Activated CD4-positive, alpha-beta memory T cell treated with anti-CD3 and anti-CD28 coated beads for 36 hours (primary cell): ENCODE measurements at regions not wholly inside any gene's neighbourhood (a gene's known extent, or its start where the extent isn't known, plus 50 kb on each side); places are given as distances from the start of the nearest gene placed in this dataset.
"Not testable (repeated sequence)": the region's sequence is repeated elsewhere in the genome, so short reads cannot be mapped to it uniquely, and the experiment has no call there.

Experiments used
- CTCF ChIA-PET: fragments of 350-600 bp; sonication (Branson Sonifier 250); formaldehyde crosslinking; loops from one replicate; lab custom pipeline; 2021; ENCODE audit warnings: antibody characterized with exemption, inconsistent platforms; lab: Charles Lee
- POLR2A ChIA-PET: fragments of 350-600 bp; sonication (Branson Sonifier 250); formaldehyde crosslinking; loops from one replicate; lab custom pipeline; 2021; ENCODE audit warnings: antibody characterized with exemption; lab: Charles Lee
- DNase-seq: peaks from one replicate; pipeline ENCODE4 v3.0.0-alpha.2; 2020
- H3K27ac Mint-ChIP-seq: one replicate; pipeline ENCODE4 v1.8.0; 2021; ENCODE audit warnings: mixed read lengths
- H3K27me3 Mint-ChIP-seq: one replicate; pipeline ENCODE4 v1.8.0; 2021; ENCODE audit warnings: mixed read lengths
- H3K36me3 Mint-ChIP-seq: one replicate; pipeline ENCODE4 v1.8.0; 2021; ENCODE audit warnings: mixed read lengths
- H3K4me1 Mint-ChIP-seq: one replicate; pipeline ENCODE4 v1.8.0; 2021; ENCODE audit warnings: low read depth, mixed read lengths
- H3K4me3 Mint-ChIP-seq: one replicate; pipeline ENCODE4 v1.8.0; 2021; ENCODE audit warnings: mild to moderate bottlenecking, mixed read lengths
- H3K9me3 Mint-ChIP-seq: one replicate; pipeline ENCODE4 v1.8.0; 2021; ENCODE audit warnings: mixed read lengths
- intact Hi-C: fragments of 100-400 bp; cut with micrococcal nuclease; formaldehyde crosslinking; loops from one replicate; pipeline ENCODE4 v1.15.1; 2023

- intact Hi-C loops: no loop called here
- no peak overlapping the region for H3K4me3 Mint-ChIP-seq
- peaks cover 5% of the 10 kb centered on the region for H3K9me3 Mint-ChIP-seq
- no peaks in the 10 kb centered on the region for H3K27me3 Mint-ChIP-seq
- H3K27ac Mint-ChIP-seq: no peak overlapping the region
- POLR2A ChIA-PET: no interaction called here
- no peak for DNase-seq
- no peaks in the 10 kb centered on the region for H3K36me3 Mint-ChIP-seq
- CTCF ChIA-PET: no interaction called here
- no peaks in the 10 kb centered on the region for H3K4me1 Mint-ChIP-seq
These were observed 250.3 kb upstream of the CDH11 start for GRCh38 chr16:65372171-65372570.

GRCh38 chr16:65365732-65366715, 244.2 kb upstream of the CDH11 start:
- no peaks in the 10 kb centered on the region for H3K4me1 Mint-ChIP-seq
- intact Hi-C loops: no loop called here
- CTCF ChIA-PET: no interaction called here
- no peaks in the 10 kb centered on the region for H3K36me3 Mint-ChIP-seq
- no peaks in the 10 kb centered on the region for H3K27me3 Mint-ChIP-seq
- DNase-seq: no peak
- H3K27ac Mint-ChIP-seq: no peak overlapping the region
- no peak overlapping the region for H3K4me3 Mint-ChIP-seq
- POLR2A ChIA-PET: no interaction called here
- peaks cover 6% of the 10 kb centered on the region for H3K9me3 Mint-ChIP-seq

- H3K9me3 Mint-ChIP-seq, H3K4me1 Mint-ChIP-seq, H3K36me3 Mint-ChIP-seq, CTCF ChIA-PET, intact Hi-C loops, H3K4me3 Mint-ChIP-seq, H3K27ac Mint-ChIP-seq, POLR2A ChIA-PET, H3K27me3 Mint-ChIP-seq, DNase-seq: not testable (repeated sequence)
These were observed 234.9 kb upstream of the CDH11 start for GRCh38 chr16:65356721-65357120.

DNA sequence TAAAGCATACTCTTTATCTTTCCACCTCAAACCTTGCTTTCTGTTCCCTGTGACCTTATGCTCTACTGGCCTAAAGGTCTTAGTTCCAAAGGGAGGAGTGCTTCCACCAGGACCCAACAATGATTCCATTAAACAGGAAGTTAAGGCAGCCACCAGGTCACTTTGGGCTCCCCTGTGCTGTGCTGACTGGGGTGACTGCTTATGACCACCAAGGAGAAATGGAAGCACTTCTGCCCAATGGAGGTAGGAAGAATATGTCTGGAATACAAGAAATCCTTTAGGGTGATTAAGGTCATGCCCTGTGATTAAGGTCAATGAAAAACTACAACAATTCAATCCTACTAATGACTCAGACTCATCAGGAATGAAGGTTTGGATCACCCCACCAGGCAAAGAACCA, 233.8 kb upstream of the CDH11 start:
- Mint-ChIP-seq H3K9me3 (peaks cover 6% of the 10 kb centered on the region), H3K4me3 (no peak overlapping the region), H3K36me3 (no peaks in the 10 kb centered on the region), H3K27ac (no peak overlapping the region), H3K27me3 (no peaks in the 10 kb centered on the region), H3K4me1 (no peaks in the 10 kb centered on the region)
- ChIA-PET CTCF (no interaction called here), POLR2A (no interaction called here)
- DNase-seq: no peak
- intact Hi-C loops: no loop called here

GRCh38 chr16:65353183-65353582, 231.3 kb upstream of the CDH11 start:
- DNase-seq: no peak
- intact Hi-C loops: no loop called here
- no peaks in the 10 kb centered on the region for H3K36me3 Mint-ChIP-seq
- H3K4me1 Mint-ChIP-seq: no peaks in the 10 kb centered on the region
- peaks cover 3% of the 10 kb centered on the region for H3K9me3 Mint-ChIP-seq
- CTCF ChIA-PET: no interaction called here
- POLR2A ChIA-PET: no interaction called here
- no peak overlapping the region for H3K27ac Mint-ChIP-seq
- no peaks in the 10 kb centered on the region for H3K27me3 Mint-ChIP-seq
- no peak overlapping the region for H3K4me3 Mint-ChIP-seq

GRCh38 chr16:65349626-65350025, 227.8 kb upstream of the CDH11 start:
- H3K4me1 Mint-ChIP-seq: no peaks in the 10 kb centered on the region
- H3K36me3 Mint-ChIP-seq: no peaks in the 10 kb centered on the region
- no peak overlapping the region for H3K4me3 Mint-ChIP-seq
- ChIA-PET POLR2A (no interaction called here), CTCF (no interaction called here)
- intact Hi-C loops: no loop called here
- no peak overlapping the region for H3K27ac Mint-ChIP-seq
- H3K9me3 Mint-ChIP-seq: peaks cover 2% of the 10 kb centered on the region
- DNase-seq: no peak
- H3K27me3 Mint-ChIP-seq: no peaks in the 10 kb centered on the region

- POLR2A ChIA-PET: no interaction called here
- intact Hi-C loops: no loop called here
- Mint-ChIP-seq H3K9me3 (peaks cover 6% of the 10 kb centered on the region), H3K4me1 (no peaks in the 10 kb centered on the region), H3K27me3 (no peaks in the 10 kb centered on the region), H3K4me3 (no peak overlapping the region), H3K36me3 (no peaks in the 10 kb centered on the region), H3K27ac (no peak overlapping the region)
- CTCF ChIA-PET: no interaction called here
- DNase-seq: no peak
These were observed 221.7 kb upstream of the CDH11 start for GRCh38 chr16:65343556-65343955.

DNA sequence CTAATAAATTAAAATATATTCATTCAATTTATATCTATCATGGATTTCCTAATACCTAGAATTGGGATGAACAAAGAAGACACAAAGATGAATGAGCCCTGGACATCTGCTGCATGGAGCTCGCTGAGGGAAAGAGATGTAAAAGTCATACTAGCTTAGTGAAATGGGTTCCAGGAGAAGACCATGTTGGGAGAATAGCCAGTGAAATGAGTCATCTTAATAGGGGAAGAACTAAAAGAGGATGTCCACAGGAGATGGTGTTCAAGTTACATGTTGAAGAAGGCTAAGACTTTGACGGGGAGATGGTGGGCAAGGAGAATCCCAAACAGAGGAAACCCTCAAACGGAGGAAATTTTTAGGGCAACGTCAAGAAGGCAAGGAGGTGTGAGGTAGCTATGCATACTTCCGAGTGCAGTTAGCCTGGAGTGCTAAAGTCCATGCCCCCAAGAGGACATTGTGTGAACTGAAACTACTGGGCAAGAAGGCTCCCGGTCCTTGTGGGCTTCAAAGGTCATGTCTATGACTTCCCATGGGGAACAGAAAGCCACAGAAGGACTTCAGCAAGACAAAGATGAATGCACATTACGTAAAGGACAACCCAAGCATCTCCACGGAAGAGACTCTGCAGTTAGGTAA, 220.5 kb upstream of the CDH11 start:
- no peak for DNase-seq
- POLR2A ChIA-PET: no interaction called here
- CTCF ChIA-PET: no interaction called here
- intact Hi-C loops: no loop called here
- H3K4me3 Mint-ChIP-seq: no peak overlapping the region
- no peak overlapping the region for H3K27ac Mint-ChIP-seq
- no peaks in the 10 kb centered on the region for H3K36me3 Mint-ChIP-seq
- H3K9me3 Mint-ChIP-seq: peaks cover 6% of the 10 kb centered on the region
- H3K27me3 Mint-ChIP-seq: no peaks in the 10 kb centered on the region
- no peaks in the 10 kb centered on the region for H3K4me1 Mint-ChIP-seq

DNA sequence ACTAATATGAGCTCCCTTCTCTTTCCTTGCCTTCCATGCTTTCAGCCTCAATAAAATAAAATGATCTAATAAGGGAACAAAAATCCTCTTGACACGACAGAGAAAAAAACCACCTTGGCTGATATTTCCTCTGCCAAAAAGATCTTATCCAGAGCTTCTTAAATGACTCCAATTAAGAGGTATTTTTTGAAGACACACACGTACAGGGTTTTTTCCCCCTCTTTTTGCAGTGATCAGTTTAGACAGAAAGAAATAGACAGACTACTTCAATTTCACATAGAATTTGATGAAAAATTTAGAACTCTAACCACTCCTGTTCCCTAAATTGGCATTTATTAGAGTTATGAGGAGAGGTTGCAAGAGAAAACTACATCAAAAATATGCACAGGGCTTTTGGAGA, 217.2 kb upstream of the CDH11 start:
- no peaks in the 10 kb centered on the region for H3K4me1 Mint-ChIP-seq
- POLR2A ChIA-PET: no interaction called here
- no peak overlapping the region for H3K4me3 Mint-ChIP-seq
- H3K9me3 Mint-ChIP-seq: peaks cover 5% of the 10 kb centered on the region
- no peaks in the 10 kb centered on the region for H3K36me3 Mint-ChIP-seq
- CTCF ChIA-PET: no interaction called here
- no peaks in the 10 kb centered on the region for H3K27me3 Mint-ChIP-seq
- no peak for DNase-seq
- no peak overlapping the region for H3K27ac Mint-ChIP-seq
- intact Hi-C loops: no loop called here

DNA sequence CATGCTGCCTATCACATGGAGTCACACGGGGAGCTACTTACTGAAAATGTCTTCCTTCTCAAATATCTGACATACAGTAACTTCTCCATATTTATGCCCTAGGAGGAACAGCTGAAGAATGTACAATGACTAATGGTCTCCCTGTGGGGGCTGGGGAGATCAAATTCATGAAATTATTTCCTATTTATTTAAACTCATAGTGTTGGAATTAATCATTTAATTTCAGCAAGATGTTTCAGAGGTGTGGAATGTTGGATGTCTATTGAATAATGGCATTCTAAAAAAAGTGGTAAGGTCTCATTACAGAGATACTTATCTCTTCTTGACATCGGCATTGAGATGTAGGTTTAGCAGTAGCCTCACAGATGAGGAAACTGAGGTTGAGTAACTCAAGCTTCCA, 214.3 kb upstream of the CDH11 start:
- DNase-seq: no peak
- H3K4me3 Mint-ChIP-seq: no peak overlapping the region
- intact Hi-C loops: no loop called here
- H3K9me3 Mint-ChIP-seq: peaks cover 5% of the 10 kb centered on the region
- no peak overlapping the region for H3K27ac Mint-ChIP-seq
- H3K27me3 Mint-ChIP-seq: no peaks in the 10 kb centered on the region
- no peaks in the 10 kb centered on the region for H3K36me3 Mint-ChIP-seq
- no peaks in the 10 kb centered on the region for H3K4me1 Mint-ChIP-seq
- ChIA-PET POLR2A (no interaction called here), CTCF (no interaction called here)

GRCh38 chr16:65334081-65334480, 212.2 kb upstream of the CDH11 start:
- H3K4me3 Mint-ChIP-seq: no peak overlapping the region
- no peak overlapping the region for H3K27ac Mint-ChIP-seq
- no peaks in the 10 kb centered on the region for H3K27me3 Mint-ChIP-seq
- DNase-seq: no peak
- no peaks in the 10 kb centered on the region for H3K4me1 Mint-ChIP-seq
- intact Hi-C loops: no loop called here
- no peaks in the 10 kb centered on the region for H3K36me3 Mint-ChIP-seq
- peaks cover 10% of the 10 kb centered on the region for H3K9me3 Mint-ChIP-seq
- POLR2A ChIA-PET: no interaction called here
- CTCF ChIA-PET: no interaction called here

- DNase-seq: no peak
- POLR2A ChIA-PET: no interaction called here
- no peaks in the 10 kb centered on the region for H3K36me3 Mint-ChIP-seq
- no peak overlapping the region for H3K27ac Mint-ChIP-seq
- H3K4me3 Mint-ChIP-seq: no peak overlapping the region
- no peaks in the 10 kb centered on the region for H3K27me3 Mint-ChIP-seq
- no peaks in the 10 kb centered on the region for H3K4me1 Mint-ChIP-seq
- peaks cover 10% of the 10 kb centered on the region for H3K9me3 Mint-ChIP-seq
- CTCF ChIA-PET: no interaction called here
- intact Hi-C loops: no loop called here
These were observed 211.4 kb upstream of the CDH11 start for GRCh38 chr16:65333283-65333682.

GRCh38 chr16:65327346-65327745, 205.5 kb upstream of the CDH11 start:
- no peaks in the 10 kb centered on the region for H3K36me3 Mint-ChIP-seq
- no peaks in the 10 kb centered on the region for H3K27me3 Mint-ChIP-seq
- H3K4me3 Mint-ChIP-seq: no peak overlapping the region
- ChIA-PET POLR2A (no interaction called here), CTCF (interaction anchor here (0.7 kb wide), 1 partner anchor 42 kb away, joined by 3 read pairs; no protein-coding TSS in a partner anchor)
- no peaks in the 10 kb centered on the region for H3K4me1 Mint-ChIP-seq
- H3K9me3 Mint-ChIP-seq: peaks cover 8% of the 10 kb centered on the region
- no peak for DNase-seq
- intact Hi-C loops: no loop called here
- no peak overlapping the region for H3K27ac Mint-ChIP-seq
